HUDEP-2 (cell line): ENCODE measurements at regions not wholly inside any gene's neighbourhood (a gene's known extent, or its start where the extent isn't known, plus 50 kb on each side); places are given as distances from the start of the nearest gene placed in this dataset.
"Not testable (repeated sequence)": the region's sequence is repeated elsewhere in the genome, so short reads cannot be mapped to it uniquely, and the experiment has no call there.

Source experiments
- DNase-seq, 76 experiments: peaks; one replicate each; lab custom pipeline; 2025; ENCODE audit not compliant: unreplicated experiment in 76 of 76; lab: John Stamatoyannopoulos, UW

GRCh38 chr18:27585602-27586173 is 400.6 kb upstream of the CHST9 start:
- no peak for DNase-seq

- no peak for DNase-seq
These were observed 398.4 kb upstream of the CHST9 start for GRCh38 chr18:27583466-27583865.

GRCh38 chr18:27582760-27583412 is 397.8 kb upstream of the CHST9 start:
- DNase-seq = no peak

GRCh38 chr18:27581296-27581904 is 396.3 kb upstream of the CHST9 start:
- DNase-seq = no peak

- DNase-seq = no peak
These were observed 394.3 kb upstream of the CHST9 start for GRCh38 chr18:27579364-27579763.

GRCh38 chr18:27577752-27578151 is 392.6 kb upstream of the CHST9 start:
- no peak for DNase-seq

- DNase-seq = no peak
These were observed 392.2 kb upstream of the CHST9 start for GRCh38 chr18:27577265-27577664.

GRCh38 chr18:27567434-27567833 is 382.3 kb upstream of the CHST9 start:
- DNase-seq = no peak

- no peak for DNase-seq
These were observed 379.0 kb upstream of the CHST9 start for GRCh38 chr18:27564066-27564465.

GRCh38 chr18:27558388-27559155 is 373.5 kb upstream of the CHST9 start:
- no peak for DNase-seq

GRCh38 chr18:27556741-27557140 is 371.6 kb upstream of the CHST9 start:
- no peak for DNase-seq

GRCh38 chr18:27549335-27550039 is 364.4 kb upstream of the CHST9 start:
- no peak for DNase-seq

GRCh38 chr18:27546991-27547390 is 361.9 kb upstream of the CHST9 start:
- no peak for DNase-seq

- DNase-seq = no peak
These were observed 359.1 kb upstream of the CHST9 start for GRCh38 chr18:27544206-27544605.

GRCh38 chr18:27541293-27541692 is 356.2 kb upstream of the CHST9 start:
- no peak for DNase-seq

GRCh38 chr18:27540111-27540510 is 355.0 kb upstream of the CHST9 start:
- DNase-seq = no peak

- no peak for DNase-seq
These were observed 343.9 kb upstream of the CHST9 start for GRCh38 chr18:27528925-27529521.

- no peak for DNase-seq
These were observed 342.7 kb upstream of the CHST9 start for GRCh38 chr18:27527856-27528255.

- DNase-seq = no peak
These were observed 335.3 kb upstream of the CHST9 start for GRCh38 chr18:27520401-27520800.

GRCh38 chr18:27510036-27510633 is 325.0 kb upstream of the CHST9 start:
- not testable (repeated sequence) for DNase-seq
